Activated CD8-positive, alpha-beta T cell treated with anti-CD3 and anti-CD28 coated beads for 36 hours (primary cell): ENCODE measurements at regions not wholly inside any gene's neighbourhood (a gene's known extent, or its start where the extent isn't known, plus 50 kb on each side); places are given as distances from the start of the nearest gene placed in this dataset.

Source experiments
- ATAC-seq: fragments of 200-7000 bp; cut with Tn5 transposase; one replicate; pipeline ENCODE4 v1.10.0; 2021; ENCODE audit warnings: mild to moderate bottlenecking, moderate library complexity
- CTCF ChIA-PET: fragments of 350-600 bp; sonication (Branson Sonifier 250); formaldehyde crosslinking; loops from one replicate; lab custom pipeline; 2021; ENCODE audit warnings: antibody characterized with exemption; lab: Charles Lee
- POLR2A ChIA-PET: fragments of 350-600 bp; sonication (Branson Sonifier 250); formaldehyde crosslinking; loops from one replicate; lab custom pipeline; 2021; ENCODE audit warnings: antibody characterized with exemption; lab: Charles Lee
- DNase-seq: peaks from one replicate; pipeline ENCODE4 v3.0.0-alpha.2; 2020
- H3K27ac Mint-ChIP-seq: one replicate; pipeline ENCODE4 v1.8.0; 2021; ENCODE audit warnings: mild to moderate bottlenecking, mixed read lengths
- H3K27me3 Mint-ChIP-seq: one replicate; pipeline ENCODE4 v1.8.0; 2021; ENCODE audit warnings: mixed read lengths
- H3K36me3 Mint-ChIP-seq: one replicate; pipeline ENCODE4 v1.8.0; 2021; ENCODE audit warnings: low read depth, mixed read lengths
- H3K4me1 Mint-ChIP-seq: one replicate; pipeline ENCODE4 v1.8.0; 2021; ENCODE audit warnings: low read depth, mixed read lengths
- H3K4me3 Mint-ChIP-seq: one replicate; pipeline ENCODE4 v1.8.0; 2021; ENCODE audit warnings: mild to moderate bottlenecking, moderate library complexity, mixed read lengths
- H3K9me3 Mint-ChIP-seq: one replicate; pipeline ENCODE4 v1.8.0; 2021; ENCODE audit warnings: mixed read lengths
- CTCF ChIP-seq: fragments of 200-600 bp; IDR thresholded peaks from one replicate; pipeline ENCODE4 v1.8.0; 2022; ENCODE audit warnings: antibody characterized with exemption, mild to moderate bottlenecking
- intact Hi-C: fragments of 100-400 bp; cut with micrococcal nuclease; formaldehyde crosslinking; loops from one replicate; pipeline ENCODE4 v1.10.0; 2022

DNA sequence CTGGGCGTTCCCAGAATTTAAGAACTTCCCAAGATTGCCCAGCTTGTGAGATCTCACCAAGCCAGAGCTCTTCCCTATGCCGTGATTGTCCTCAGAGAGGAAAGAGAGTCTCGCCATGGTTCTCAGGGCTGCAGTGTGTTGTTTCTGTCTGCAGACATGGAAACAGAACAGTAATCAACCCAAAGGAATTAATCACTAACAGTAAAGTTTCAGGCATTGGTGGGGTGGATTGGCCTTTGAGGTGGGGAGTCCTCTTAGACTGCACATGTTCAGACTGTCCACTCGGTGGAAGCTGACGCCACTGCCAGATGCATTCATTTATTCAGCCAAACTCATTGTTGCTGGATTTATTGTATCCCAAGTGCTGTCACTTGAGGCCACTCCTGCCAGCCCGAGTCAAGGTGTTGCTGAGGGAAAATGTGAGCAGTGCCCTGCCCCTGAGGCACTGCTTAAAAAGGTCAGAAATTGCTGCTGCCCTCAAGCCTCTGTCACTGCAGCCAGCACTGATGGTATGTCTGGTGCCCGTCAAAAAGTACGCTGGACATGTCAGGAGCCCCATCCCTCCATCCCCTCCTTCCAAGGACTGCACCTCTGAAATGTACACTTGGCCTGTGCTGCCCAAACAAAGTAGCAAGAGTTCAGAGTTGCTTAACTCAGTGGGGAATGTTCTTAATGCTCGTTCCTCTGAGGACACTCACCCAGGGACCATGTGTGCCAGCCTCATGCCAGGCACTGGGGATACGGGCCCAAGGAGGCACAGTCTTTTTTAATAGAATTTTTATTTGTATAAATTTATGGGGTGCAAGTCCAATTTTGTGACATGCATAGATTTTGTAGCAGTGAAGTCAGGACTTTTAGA lies 201.0 kb downstream of the GLI2 start:
- no peaks in the 10 kb centered on the region for H3K9me3 Mint-ChIP-seq
- no peak for ATAC-seq
- no peak for TF ChIP-seq CTCF
- POLR2A ChIA-PET, result no interaction called here
- H3K4me1 Mint-ChIP-seq, result no peaks in the 10 kb centered on the region
- CTCF ChIA-PET, result no interaction called here
- no peak overlapping the region for H3K4me3 Mint-ChIP-seq
- no peaks in the 10 kb centered on the region for H3K36me3 Mint-ChIP-seq
- intact Hi-C loops, result no loop called here
- DNase-seq, result no peak
- H3K27me3 Mint-ChIP-seq, result no peaks in the 10 kb centered on the region
- no peak overlapping the region for H3K27ac Mint-ChIP-seq

DNA sequence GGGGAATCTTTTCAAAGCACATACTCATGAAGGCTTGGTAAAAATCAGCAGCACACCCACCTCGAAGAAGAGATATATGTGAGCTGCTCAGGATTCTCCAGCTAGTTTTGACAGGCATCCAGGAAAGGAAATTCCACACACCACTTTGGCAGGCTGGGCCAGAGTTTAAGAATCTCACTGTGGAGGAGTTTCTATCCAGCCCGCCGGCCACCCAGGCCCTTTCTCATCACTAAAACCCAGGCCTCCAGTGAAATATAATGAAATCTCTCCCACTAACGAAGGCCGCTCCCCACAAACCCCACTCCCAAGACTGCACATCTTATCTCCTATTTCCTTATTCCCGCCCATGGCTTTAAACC lies 202.0 kb downstream of the GLI2 start:
- no peaks in the 10 kb centered on the region for H3K9me3 Mint-ChIP-seq
- intact Hi-C loops, result no loop called here
- ChIA-PET POLR2A (no interaction called here), CTCF (no interaction called here)
- no peaks in the 10 kb centered on the region for H3K36me3 Mint-ChIP-seq
- ATAC-seq (no peak), DNase-seq (no peak)
- H3K27me3 Mint-ChIP-seq, result no peaks in the 10 kb centered on the region
- H3K4me3 Mint-ChIP-seq, result no peak overlapping the region
- TF ChIP-seq CTCF, result no peak
- no peaks in the 10 kb centered on the region for H3K4me1 Mint-ChIP-seq
- no peak overlapping the region for H3K27ac Mint-ChIP-seq

- intact Hi-C loops, result no loop called here
- Mint-ChIP-seq H3K9me3 (no peaks in the 10 kb centered on the region), H3K27ac (no peak overlapping the region), H3K4me3 (no peak overlapping the region), H3K27me3 (no peaks in the 10 kb centered on the region), H3K36me3 (no peaks in the 10 kb centered on the region), H3K4me1 (no peaks in the 10 kb centered on the region)
- no peak for TF ChIP-seq CTCF
- ChIA-PET POLR2A (no interaction called here), CTCF (no interaction called here)
- ATAC-seq (no peak), DNase-seq (no peak)
These were observed 202.5 kb downstream of the GLI2 start for GRCh38 chr2:120938045-120938771.

- intact Hi-C loops, result no loop called here
- CTCF ChIA-PET, result no interaction called here
- TF ChIP-seq CTCF, result no peak
- DNase-seq (no peak), ATAC-seq (no peak)
- no peak overlapping the region for H3K4me3 Mint-ChIP-seq
- no peaks in the 10 kb centered on the region for H3K9me3 Mint-ChIP-seq
- H3K27me3 Mint-ChIP-seq, result no peaks in the 10 kb centered on the region
- POLR2A ChIA-PET, result no interaction called here
- H3K27ac Mint-ChIP-seq, result no peak overlapping the region
- no peaks in the 10 kb centered on the region for H3K4me1 Mint-ChIP-seq
- no peaks in the 10 kb centered on the region for H3K36me3 Mint-ChIP-seq
These were observed 204.1 kb downstream of the GLI2 start for GRCh38 chr2:120939595-120940318.

GRCh38 chr2:120940319-120940696 lies 204.6 kb downstream of the GLI2 start:
- no peak for DNase-seq
- Mint-ChIP-seq H3K27me3 (no peaks in the 10 kb centered on the region), H3K4me1 (no peaks in the 10 kb centered on the region), H3K27ac (no peak overlapping the region), H3K36me3 (no peaks in the 10 kb centered on the region), H3K4me3 (no peak overlapping the region), H3K9me3 (no peaks in the 10 kb centered on the region)
- POLR2A ChIA-PET, result no interaction called here
- TF ChIP-seq CTCF, result no peak
- ATAC-seq, result no peak
- CTCF ChIA-PET, result no interaction called here
- intact Hi-C loops, result no loop called here
